GM19025 (cell line): ENCODE measurements at regions not wholly inside any gene's neighbourhood (a gene's known extent, or its start where the extent isn't known, plus 50 kb on each side); places are given as distances from the start of the nearest gene placed in this dataset.

Experiments
- ATAC-seq: cut with Tn5 transposase; IDR thresholded peaks from one replicate; pipeline ENCODE4 v1.9.1; 2021; ENCODE audit warnings: mild to moderate bottlenecking, low read depth, moderate library complexity; ENCODE audit not compliant: unreplicated experiment

GRCh38 chr5:39517800-39518199 lies 93.0 kb upstream of the DAB2 start:
- no peak for ATAC-seq

DNA sequence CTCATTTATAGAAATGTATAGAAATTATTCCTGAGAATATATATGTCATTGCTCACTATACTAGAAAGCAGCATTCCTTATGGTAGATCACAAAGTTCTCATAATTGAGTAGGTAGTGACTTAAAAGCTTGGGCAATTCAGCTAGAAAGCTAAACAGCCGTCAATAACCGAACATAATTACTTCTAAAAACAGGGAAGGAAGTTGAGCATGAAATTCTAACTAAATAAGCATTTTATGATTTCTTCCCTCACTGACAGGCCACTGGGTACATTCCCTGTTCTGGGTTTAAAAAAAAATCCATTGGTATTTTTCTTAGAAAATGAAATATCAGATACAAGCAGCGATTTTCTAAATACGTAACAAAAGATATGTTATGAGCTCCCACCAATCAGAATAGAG lies 91.1 kb upstream of the DAB2 start:
- ATAC-seq: no peak

- no peak for ATAC-seq
Observed at GRCh38 chr5:39513236-39513635, 88.5 kb upstream of the DAB2 start.

DNA sequence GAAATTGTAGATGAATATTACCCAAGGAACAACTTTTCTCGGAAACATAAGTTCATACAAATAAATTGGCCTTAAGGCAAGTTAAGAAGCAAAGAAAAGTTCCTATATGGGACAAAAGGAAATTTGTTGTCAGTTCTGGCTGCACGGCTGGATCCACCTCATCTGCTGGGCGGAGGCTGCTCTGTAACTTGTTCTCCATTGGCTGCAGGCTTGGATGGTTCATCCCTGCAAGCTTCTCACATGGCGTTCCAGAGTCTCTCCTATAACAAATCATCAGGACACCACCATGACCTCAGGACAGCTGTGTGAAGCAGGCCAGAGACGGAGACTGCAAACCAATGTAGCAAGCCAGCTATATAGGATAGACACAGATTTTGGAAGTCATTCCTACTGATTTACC lies 81.4 kb upstream of the DAB2 start:
- ATAC-seq: no peak

- ATAC-seq: no peak
Observed at GRCh38 chr5:39505791-39506190, 81.0 kb upstream of the DAB2 start.

DNA sequence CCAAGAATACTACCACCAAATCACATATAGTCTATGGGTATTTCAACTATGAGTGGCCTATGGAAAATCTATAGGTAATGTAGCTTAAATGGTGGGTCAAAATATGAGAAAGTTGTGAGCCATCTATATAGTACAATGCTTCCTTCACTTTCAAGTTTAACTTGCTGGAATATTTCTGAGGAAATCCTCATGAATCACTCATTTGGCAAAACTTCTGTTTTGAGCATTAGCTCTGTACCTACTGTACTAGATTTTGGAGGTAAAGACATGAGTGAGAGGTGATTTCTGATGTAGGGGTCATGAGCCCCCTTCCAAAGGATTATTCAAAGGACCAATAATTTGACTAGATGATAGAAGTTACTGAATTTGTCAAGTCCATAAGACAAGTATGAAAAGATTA lies 80.6 kb upstream of the DAB2 start:
- ATAC-seq: no peak

DNA sequence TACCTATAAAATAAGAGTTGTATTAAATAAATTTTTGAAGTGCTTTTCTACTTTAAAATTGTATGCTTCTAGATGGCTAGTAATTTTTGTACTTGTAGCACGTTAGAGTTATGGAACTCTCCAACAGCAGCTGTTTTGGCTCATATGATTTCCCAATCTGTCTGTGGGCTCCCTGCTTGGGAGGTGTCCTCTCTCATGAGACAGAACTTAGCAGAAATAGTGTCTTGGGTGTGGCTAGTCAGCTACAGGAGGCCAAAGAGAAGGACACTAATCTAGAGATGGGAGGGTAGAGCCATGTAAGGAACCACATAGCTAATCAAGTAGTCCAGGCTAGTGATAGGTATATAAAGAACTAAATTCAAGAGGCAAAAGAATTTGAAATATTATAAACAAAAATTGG lies 78.4 kb upstream of the DAB2 start:
- no peak for ATAC-seq

DNA sequence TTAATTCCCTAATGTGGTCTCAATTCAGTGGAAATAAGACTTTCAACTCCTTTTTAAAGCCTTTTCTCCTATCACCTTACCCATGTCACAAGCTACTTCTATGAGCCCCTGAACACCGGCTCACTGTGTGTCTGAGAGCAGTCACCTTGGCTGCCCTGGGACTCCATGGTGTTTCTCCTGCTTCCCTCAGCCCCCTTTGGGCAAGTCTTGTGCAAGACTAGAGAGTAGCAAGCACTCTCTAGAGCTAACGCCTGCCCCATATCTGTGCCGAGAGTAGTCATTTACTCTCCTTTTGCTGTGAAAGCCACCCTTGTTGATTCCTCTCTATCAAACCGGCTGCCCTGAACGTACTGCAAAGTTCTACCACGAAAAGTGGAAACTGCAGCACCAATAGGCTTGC lies 77.9 kb upstream of the DAB2 start:
- ATAC-seq: no peak

- ATAC-seq: no peak
Observed at GRCh38 chr5:39501397-39501796, 76.6 kb upstream of the DAB2 start.

GRCh38 chr5:39500551-39501175 lies 75.9 kb upstream of the DAB2 start:
- no peak for ATAC-seq

DNA sequence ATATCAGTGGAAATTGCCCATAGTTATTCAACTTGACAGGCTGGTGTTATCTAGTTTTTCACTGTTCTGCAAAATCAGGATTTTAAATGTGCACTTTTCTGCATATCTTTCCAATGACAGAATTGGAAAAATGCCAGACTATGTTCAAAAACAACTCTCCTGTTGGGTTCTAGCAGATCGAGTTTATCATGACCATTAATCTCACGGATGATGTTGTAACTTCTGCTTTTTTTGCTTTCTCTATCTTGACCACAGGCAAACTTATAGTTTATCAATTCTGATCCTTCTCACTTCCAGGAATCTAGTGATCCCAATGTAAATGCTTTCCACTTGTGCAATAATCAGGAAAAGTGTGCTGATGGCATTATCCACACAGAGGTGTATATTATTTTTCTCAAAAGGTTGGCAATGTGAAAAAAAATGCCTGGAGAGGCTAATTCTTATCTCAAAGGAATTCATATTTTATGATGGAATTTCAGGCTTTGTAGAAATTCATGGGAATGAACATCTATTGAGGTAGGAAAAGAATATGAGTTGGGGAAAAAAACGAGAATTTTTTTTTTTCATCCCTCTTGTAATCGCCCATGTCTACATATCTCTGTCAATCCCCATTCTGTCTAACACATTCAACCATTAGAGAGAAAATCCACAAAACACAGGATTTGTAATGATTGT lies 73.6 kb upstream of the DAB2 start:
- no peak for ATAC-seq

GRCh38 chr5:39497322-39497721 lies 72.5 kb upstream of the DAB2 start:
- ATAC-seq: no peak

- no peak for ATAC-seq
Observed at GRCh38 chr5:39495227-39495626, 70.4 kb upstream of the DAB2 start.

GRCh38 chr5:39494534-39494933 lies 69.8 kb upstream of the DAB2 start:
- ATAC-seq: no peak

DNA sequence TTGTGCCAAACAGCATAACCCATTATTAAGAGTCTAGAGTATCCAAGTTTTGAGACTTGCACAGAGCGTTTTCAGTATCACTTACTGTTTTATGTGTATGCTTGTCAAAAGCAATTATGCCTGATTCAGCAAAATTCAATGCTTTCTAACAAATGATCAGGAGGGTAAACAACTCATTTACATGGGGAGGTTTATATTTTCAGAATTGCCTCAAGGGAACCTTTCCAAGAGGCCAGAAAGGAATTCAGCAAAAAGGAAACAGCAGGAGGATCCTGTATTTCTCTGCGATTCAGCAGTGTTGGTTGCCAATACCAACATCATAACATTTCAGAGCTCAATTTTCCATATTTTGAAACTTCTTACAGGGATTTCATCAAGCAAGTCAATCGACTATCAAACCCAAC lies 69.3 kb upstream of the DAB2 start:
- ATAC-seq: no peak

DNA sequence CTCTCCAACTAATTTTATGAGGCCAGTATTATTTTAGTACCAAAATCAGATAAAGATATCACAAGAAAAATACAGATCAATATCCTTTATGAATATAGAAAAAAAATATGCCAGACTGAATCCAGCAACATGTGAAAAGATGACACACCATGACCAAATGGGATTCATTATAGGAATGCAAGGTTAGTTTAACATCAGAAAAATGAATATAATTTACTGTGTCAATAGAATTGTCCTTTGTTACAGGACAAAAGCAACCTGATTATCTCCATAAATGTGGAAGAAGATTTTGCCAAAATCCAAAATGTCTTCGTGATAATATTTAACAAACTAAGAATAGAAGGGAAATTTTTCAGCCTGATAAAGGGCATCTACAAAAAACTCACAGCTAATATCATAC lies 66.4 kb upstream of the DAB2 start:
- no peak for ATAC-seq

DNA sequence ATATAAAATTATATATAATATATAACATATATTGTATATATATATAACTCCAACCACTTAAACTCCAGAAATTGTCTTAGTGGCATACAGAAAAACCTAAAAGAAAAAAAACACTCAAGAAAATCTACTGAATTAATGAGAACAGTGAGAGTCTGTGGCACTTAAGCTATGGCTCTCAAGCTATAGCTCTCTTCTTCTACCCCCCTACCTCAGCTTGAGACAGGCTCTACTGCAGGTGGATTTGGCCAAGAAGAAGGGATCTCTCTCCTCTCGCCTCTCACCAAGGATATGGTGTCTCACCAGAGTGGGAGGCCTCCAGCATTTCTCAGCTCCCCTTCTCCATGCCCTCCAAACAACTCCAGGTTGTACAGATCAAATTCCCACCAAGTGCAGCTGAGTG lies 64.5 kb upstream of the DAB2 start:
- no peak for ATAC-seq

DNA sequence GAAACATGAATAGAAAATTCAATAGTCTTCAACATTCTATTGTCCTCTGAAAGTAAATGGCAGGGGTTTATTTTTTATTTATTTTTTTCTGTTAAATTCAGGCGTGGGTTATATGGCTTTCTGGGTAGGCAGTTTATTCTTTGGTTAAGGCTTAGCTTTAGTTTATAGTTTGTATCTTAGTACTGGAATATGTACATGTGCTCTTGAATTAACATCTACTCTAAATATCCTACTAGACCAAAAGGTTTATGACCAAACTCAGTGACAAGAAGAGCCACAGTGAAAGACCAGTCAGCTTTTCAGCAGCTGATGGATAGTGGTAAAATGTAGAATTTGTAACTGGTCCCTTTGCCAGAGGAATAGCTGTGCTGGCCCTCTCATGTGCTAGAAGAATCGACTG lies 62.0 kb upstream of the DAB2 start:
- no peak for ATAC-seq

DNA sequence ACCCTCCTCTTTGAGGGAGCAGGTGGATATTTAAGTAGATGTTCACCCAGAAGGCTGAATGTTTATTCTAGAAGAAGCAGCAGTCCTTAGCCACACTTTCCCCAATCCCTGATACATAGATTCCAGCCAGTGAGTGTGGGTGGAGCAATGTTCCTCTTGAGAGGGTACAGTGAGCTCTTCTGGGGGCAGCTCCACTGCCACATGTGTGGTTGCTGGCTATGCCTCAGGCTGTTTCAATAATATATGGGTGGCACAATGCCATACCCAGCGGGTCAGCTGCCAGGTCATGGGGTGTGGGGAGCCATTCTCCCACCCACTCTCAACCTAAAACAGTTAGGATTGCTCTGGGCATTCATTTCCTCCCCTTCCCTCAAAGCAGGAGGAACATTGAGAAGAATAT lies 61.6 kb upstream of the DAB2 start:
- ATAC-seq: no peak

GRCh38 chr5:39485079-39485478 lies 60.3 kb upstream of the DAB2 start:
- ATAC-seq: no peak

- no peak for ATAC-seq
Observed at GRCh38 chr5:39484673-39485072, 59.9 kb upstream of the DAB2 start.

- ATAC-seq: no peak
Observed at GRCh38 chr5:39482098-39482497, 57.3 kb upstream of the DAB2 start.

DNA sequence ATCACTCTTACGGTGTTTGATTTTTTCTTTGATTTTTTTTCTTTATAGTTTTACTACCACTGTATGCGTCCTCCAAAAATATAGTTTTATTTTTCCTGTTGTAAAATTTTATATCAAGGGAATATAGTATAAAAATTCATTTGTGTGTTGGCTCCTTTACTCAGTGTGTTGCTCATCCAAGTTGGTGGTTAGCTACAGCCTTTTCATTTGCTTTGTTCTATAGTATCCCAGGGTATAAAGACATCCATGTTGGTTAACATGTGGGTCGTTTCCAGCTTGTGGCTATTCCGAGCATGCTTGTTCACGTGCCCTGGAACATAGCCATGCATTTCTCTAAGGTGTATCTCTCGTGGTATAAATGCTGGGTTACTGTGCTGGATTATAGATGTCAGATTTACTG lies 54.8 kb upstream of the DAB2 start:
- ATAC-seq: no peak
